PFSK-1 (cell line): ENCODE measurements at regions not wholly inside any gene's neighbourhood (a gene's known extent, or its start where the extent isn't known, plus 50 kb on each side); places are given as distances from the start of the nearest gene placed in this dataset.

ENCODE experiments used
- FOXP2 ChIP-seq: optimal IDR thresholded peaks from 2 replicates; pipeline ENCODE3; 2011; ENCODE audit warnings: borderline replicate concordance, control low read depth, inconsistent platforms; ENCODE audit not compliant: insufficient read depth; ENCODE audit errors: extremely low read length, extremely low read depth
- POLR2AphosphoS5 ChIP-seq: IDR thresholded peaks from 2 replicates; pipeline ENCODE4 v1.6.1; 2012; ENCODE audit warnings: low read depth, mild to moderate bottlenecking, control low read depth, low read length, moderate library complexity
- SIN3A ChIP-seq: IDR thresholded peaks from 2 replicates; pipeline ENCODE4 v1.6.1; 2012; ENCODE audit warnings: mild to moderate bottlenecking, low read length, moderate library complexity, borderline replicate concordance; ENCODE audit not compliant: insufficient read depth
- TAF1 ChIP-seq: IDR thresholded peaks from 2 replicates; pipeline ENCODE4 v1.6.1; 2012; ENCODE audit warnings: low read length, control low read depth, borderline replicate concordance; ENCODE audit not compliant: insufficient read depth
- TF ChIP-seq, protein P1 (sequence below), 2 experiments: IDR thresholded peaks; 2 replicates each; pipeline versions ENCODE4 v1.6.1 to v1.8.0; 2011 to 2012; ENCODE audit warnings: low read depth in 2 of 2, low read length in 2 of 2, control low read depth in 1 of 2, inconsistent platforms in 1 of 2, mild to moderate bottlenecking in 1 of 2, moderate library complexity in 1 of 2; ENCODE audit not compliant: insufficient read depth in 1 of 2

DNA sequence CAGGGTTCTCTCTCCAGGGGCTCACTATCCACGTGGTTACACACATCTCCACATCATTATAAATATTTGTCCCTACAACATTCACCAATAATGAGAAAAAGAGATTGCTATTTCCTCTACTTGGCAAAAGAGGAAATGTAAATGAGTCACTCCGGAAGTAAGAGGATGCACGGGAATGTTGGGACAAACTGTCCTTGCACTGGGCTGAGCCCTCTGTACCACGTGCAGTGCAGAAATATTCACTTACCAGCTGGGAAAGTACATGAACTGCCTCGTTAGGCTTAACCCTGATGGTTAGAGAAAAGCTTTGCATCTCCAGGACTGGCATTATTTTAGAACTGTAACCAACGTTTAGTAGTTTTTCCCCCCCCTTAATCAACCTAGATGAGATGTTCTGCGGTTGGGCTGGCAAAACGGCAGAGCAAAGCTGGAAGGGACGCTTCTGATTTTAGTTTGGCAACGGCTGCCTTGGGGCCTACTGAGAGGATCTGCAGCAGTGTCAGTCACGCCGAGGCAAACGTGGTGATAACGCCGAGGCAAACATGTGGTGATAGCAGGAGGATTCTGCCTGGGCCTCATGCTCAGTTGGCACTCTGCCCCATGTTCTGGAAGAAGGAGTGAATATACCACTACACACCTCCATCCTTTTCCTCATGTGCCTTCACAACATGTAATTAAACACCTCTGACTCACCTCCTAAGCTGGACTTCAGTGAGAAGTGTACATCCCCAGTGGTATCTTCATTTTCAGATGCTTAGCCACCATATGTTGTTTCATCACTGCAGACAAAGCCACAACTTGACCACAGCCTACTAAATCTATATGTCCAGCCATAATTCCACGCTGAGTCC lies 661.4 kb upstream of the KLF4 start:
- TF ChIP-seq FOXP2, result no peak

DNA sequence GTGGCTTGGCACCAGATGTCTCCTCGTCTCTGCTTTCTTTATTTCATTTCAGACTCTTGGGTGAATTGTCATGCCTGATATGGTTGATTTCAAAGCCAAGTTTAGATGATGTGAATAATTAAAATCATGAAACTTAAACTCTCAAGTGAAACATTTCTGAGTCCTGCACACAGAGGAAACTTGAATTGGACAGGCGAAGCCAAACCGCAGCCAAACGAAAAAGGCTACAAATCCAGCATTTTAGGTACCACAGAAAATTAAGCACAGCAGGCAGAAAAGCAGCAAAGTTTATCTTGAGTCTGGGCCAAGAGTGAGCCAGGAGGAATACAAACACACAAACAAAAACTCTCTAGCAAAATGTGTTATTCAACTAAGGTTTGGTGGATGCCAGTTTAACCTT lies 659.8 kb upstream of the KLF4 start:
- no peak for TF ChIP-seq TAF1
- TF ChIP-seq POLR2AphosphoS5, result no peak
- TF ChIP-seq, protein P1, sequence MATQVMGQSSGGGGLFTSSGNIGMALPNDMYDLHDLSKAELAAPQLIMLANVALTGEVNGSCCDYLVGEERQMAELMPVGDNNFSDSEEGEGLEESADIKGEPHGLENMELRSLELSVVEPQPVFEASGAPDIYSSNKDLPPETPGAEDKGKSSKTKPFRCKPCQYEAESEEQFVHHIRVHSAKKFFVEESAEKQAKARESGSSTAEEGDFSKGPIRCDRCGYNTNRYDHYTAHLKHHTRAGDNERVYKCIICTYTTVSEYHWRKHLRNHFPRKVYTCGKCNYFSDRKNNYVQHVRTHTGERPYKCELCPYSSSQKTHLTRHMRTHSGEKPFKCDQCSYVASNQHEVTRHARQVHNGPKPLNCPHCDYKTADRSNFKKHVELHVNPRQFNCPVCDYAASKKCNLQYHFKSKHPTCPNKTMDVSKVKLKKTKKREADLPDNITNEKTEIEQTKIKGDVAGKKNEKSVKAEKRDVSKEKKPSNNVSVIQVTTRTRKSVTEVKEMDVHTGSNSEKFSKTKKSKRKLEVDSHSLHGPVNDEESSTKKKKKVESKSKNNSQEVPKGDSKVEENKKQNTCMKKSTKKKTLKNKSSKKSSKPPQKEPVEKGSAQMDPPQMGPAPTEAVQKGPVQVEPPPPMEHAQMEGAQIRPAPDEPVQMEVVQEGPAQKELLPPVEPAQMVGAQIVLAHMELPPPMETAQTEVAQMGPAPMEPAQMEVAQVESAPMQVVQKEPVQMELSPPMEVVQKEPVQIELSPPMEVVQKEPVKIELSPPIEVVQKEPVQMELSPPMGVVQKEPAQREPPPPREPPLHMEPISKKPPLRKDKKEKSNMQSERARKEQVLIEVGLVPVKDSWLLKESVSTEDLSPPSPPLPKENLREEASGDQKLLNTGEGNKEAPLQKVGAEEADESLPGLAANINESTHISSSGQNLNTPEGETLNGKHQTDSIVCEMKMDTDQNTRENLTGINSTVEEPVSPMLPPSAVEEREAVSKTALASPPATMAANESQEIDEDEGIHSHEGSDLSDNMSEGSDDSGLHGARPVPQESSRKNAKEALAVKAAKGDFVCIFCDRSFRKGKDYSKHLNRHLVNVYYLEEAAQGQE (IDR thresholded peaks at IDR 0.05; ENCODE audit: insufficient read depth in 1 of 2, low read depth in 2 of 2, low read length in 2 of 2), result no peak
- TF ChIP-seq SIN3A, result no peak

DNA sequence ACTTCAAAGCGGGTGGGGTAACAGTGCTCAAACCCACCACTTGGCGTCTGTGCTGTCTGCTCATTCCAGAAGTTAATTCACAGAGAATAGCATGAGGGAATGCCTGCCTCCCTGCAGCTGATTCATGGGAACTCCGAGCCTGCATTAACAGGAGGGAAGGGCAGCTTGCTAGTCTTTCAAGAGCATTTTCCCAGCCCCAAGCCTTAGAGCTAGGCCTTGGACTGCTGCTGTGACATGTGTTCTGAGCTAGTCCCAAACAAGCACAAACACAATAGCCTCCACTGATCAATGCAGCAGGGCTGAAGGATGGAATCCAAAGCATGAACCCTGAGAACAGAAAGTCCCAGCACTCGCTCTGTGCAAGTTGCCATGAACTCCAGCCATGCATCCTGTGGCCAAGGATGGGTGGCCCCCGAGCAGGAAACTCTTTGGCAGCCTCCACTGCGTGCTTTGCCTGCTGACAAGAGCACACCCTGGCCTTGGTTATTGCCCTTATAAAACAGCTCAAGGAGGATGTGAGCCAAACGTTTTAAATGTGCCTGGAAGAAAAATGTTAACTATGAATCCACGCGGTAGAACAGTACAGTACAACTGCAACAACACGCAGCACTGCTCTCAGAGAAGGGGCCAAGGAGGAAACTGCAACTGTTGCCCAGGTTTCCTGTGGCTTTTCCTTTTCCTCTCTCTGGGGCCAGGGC lies 653.1 kb upstream of the KLF4 start:
- TF ChIP-seq TAF1 (no peak), POLR2AphosphoS5 (no peak), SIN3A (no peak), FOXP2 (no peak)
- TF ChIP-seq, protein P1 (IDR thresholded peaks at IDR 0.05; ENCODE audit: insufficient read depth in 1 of 2, low read depth in 2 of 2, low read length in 2 of 2), result no peak

DNA sequence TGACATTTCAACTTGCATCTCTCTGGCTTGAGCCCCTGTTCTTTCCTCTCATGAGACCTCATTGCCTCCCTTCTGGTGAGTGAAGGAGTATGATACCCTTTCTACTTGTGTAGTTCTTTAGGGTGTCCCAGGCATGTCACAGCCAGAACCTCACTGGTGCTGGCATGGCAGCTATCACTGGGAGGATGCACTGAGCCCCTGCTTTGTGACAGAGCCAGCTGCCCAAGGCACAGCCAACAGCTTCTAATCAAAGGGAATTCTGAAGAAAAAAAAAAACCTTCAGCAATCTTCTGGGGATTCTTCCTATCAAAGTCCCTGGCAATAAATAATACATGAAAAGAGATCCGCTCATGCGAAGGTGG lies 652.6 kb upstream of the KLF4 start:
- TF ChIP-seq FOXP2, result no peak
- TF ChIP-seq SIN3A, result no peak
- no peak for TF ChIP-seq TAF1
- TF ChIP-seq POLR2AphosphoS5, result no peak
- TF ChIP-seq, protein P1 (IDR thresholded peaks at IDR 0.05; ENCODE audit: insufficient read depth in 1 of 2, low read depth in 2 of 2, low read length in 2 of 2), result no peak

DNA sequence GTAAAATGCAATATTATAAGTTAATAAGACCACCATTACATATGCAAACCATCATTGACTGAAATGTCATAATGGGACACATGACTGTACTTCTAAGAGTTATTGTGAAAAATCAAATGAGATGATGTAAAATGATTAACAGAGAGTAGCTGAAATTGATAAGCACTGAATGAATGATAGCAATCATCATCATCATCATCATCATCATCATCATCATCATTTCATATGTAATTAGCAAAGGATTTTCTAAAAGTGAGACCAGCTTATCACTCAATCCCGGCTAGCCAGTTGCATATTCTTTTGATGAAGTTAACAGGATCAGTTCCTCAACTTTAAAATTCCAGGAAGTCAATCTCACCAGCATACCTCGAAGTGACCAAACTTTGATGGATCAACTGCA lies 650.3 kb upstream of the KLF4 start:
- TF ChIP-seq, protein P1 (IDR thresholded peaks at IDR 0.05; ENCODE audit: insufficient read depth in 1 of 2, low read depth in 2 of 2, low read length in 2 of 2), result no peak
- no peak for TF ChIP-seq SIN3A
- no peak for TF ChIP-seq FOXP2
- TF ChIP-seq TAF1, result no peak
- TF ChIP-seq POLR2AphosphoS5, result no peak
